GM12878 (cell line): ENCODE measurements at regions not wholly inside any gene's neighbourhood (a gene's known extent, or its start where the extent isn't known, plus 50 kb on each side); places are given as distances from the start of the nearest gene placed in this dataset.

Experiments used
- CBX5 ChIP-seq: sonication (generic); IDR thresholded peaks from 2 replicates; pipeline ENCODE4 v1.6.1; 2016; ENCODE audit warnings: low read depth, moderate library complexity, mild to moderate bottlenecking, inconsistent platforms
- CHD1 ChIP-seq: IDR thresholded peaks from 2 replicates; pipeline ENCODE4 v1.6.1; 2012; ENCODE audit warnings: low read depth, low read length, improper control_type of control experiment
- MYC ChIP-seq: IDR thresholded peaks from 2 replicates; pipeline ENCODE4 v1.6.1; 2011; ENCODE audit warnings: mild to moderate bottlenecking, low read length, moderate library complexity, inconsistent platforms; ENCODE audit not compliant: insufficient read depth, insufficient replicate concordance, insufficient read length, severe bottlenecking
- POLR2A ChIP-seq: IDR thresholded peaks from 2 replicates; pipeline ENCODE4 v1.6.1; 2011; ENCODE audit warnings: low read depth, mild to moderate bottlenecking, low read length
- TAF1 ChIP-seq: IDR thresholded peaks from 2 replicates; pipeline ENCODE4 v1.6.1; 2011; ENCODE audit warnings: mild to moderate bottlenecking, low read depth, low read length, borderline replicate concordance
- TF ChIP-seq, protein P1 (sequence below), 3 experiments: IDR thresholded peaks in 2 of 3; conservative IDR thresholded peaks in 1 of 3; 2 replicates each; pipeline ENCODE4 v1.5.1; 2011; ENCODE audit warnings: low read depth in 3 of 3, low read length in 3 of 3, mild to moderate bottlenecking in 3 of 3, control low read depth in 2 of 3, moderate library complexity in 2 of 3, inconsistent platforms in 1 of 3, mixed read lengths in 1 of 3; ENCODE audit not compliant: control insufficient read depth in 2 of 3, insufficient read depth in 1 of 3; ENCODE audit errors: extremely low read depth in 1 of 3
- TF ChIP-seq, protein P2 (sequence below): IDR thresholded peaks from 2 replicates; pipeline ENCODE4 v1.6.1; 2011; ENCODE audit warnings: borderline replicate concordance, low read depth, mild to moderate bottlenecking, moderate library complexity, low read length; ENCODE audit not compliant: insufficient read depth, poor library complexity, severe bottlenecking

- TF ChIP-seq, protein P1, sequence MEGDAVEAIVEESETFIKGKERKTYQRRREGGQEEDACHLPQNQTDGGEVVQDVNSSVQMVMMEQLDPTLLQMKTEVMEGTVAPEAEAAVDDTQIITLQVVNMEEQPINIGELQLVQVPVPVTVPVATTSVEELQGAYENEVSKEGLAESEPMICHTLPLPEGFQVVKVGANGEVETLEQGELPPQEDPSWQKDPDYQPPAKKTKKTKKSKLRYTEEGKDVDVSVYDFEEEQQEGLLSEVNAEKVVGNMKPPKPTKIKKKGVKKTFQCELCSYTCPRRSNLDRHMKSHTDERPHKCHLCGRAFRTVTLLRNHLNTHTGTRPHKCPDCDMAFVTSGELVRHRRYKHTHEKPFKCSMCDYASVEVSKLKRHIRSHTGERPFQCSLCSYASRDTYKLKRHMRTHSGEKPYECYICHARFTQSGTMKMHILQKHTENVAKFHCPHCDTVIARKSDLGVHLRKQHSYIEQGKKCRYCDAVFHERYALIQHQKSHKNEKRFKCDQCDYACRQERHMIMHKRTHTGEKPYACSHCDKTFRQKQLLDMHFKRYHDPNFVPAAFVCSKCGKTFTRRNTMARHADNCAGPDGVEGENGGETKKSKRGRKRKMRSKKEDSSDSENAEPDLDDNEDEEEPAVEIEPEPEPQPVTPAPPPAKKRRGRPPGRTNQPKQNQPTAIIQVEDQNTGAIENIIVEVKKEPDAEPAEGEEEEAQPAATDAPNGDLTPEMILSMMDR (IDR thresholded peaks at IDR 0.05 in 2 of 3, conservative IDR thresholded peaks at IDR 0.05 in 1 of 3; ENCODE audit: control insufficient read depth in 2 of 3, extremely low read depth in 1 of 3, insufficient read depth in 1 of 3, low read depth in 3 of 3, low read length in 3 of 3): no peak
- TF ChIP-seq TAF1: no peak
- TF ChIP-seq CBX5: no peak
- no peak for TF ChIP-seq CHD1
- TF ChIP-seq, protein P2, sequence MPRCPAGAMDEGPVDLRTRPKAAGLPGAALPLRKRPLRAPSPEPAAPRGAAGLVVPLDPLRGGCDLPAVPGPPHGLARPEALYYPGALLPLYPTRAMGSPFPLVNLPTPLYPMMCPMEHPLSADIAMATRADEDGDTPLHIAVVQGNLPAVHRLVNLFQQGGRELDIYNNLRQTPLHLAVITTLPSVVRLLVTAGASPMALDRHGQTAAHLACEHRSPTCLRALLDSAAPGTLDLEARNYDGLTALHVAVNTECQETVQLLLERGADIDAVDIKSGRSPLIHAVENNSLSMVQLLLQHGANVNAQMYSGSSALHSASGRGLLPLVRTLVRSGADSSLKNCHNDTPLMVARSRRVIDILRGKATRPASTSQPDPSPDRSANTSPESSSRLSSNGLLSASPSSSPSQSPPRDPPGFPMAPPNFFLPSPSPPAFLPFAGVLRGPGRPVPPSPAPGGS: no peak
- no peak for TF ChIP-seq POLR2A
- TF ChIP-seq MYC: no peak
Observed at GRCh38 chr9:113785334-113785733, 90.8 kb upstream of the ZNF618 start.
